ENCODE measurements at regions not wholly inside any gene's neighbourhood (a gene's known extent, or its start where the extent isn't known, plus 50 kb on each side); places are given as distances from the start of the nearest gene placed in this dataset.

GRCh38 chr10:130847170-130847569, 464.4 kb downstream of the TCERG1L start:
- H3K9me3 ChIP-seq (ENCODE audit: control insufficient read depth, low read depth, low read length): peaks cover 2% of the 10 kb centered on the region
- FAIRE-seq (no peak), DNase-seq (ENCODE audit: low read depth, low spot score) (no peak)
- H3K4me3 ChIP-seq (ENCODE audit: control insufficient read depth in 2 of 3, extremely low read depth in 1 of 3, insufficient read depth in 2 of 3, low read depth in 1 of 3, low read length in 3 of 3): no peak overlapping the region
- no peaks in the 10 kb centered on the region for H3K9me1 ChIP-seq (ENCODE audit: control insufficient read depth, extremely low read depth, insufficient read depth, low read length)
- H4K20me1 ChIP-seq (ENCODE audit: control insufficient read depth, extremely low read depth, insufficient read depth, low read length): no peaks in the 10 kb centered on the region
- H3K27ac ChIP-seq (ENCODE audit: control insufficient read depth, insufficient read depth, low read length): no peak overlapping the region
- H3K27me3 ChIP-seq (ENCODE audit: control insufficient read depth, extremely low read depth, insufficient read depth, low read length): no peaks in the 10 kb centered on the region
- dilution Hi-C loops (cut with MboI; ENCODE audit: extremely low pct_ligation_motif_present, low sequenced_read_pairs): no loop called here
- H3K4me1 ChIP-seq (ENCODE audit: control insufficient read depth, extremely low read depth, insufficient read depth, low read length): no peaks in the 10 kb centered on the region
- H3K79me2 ChIP-seq (ENCODE audit: control insufficient read depth, insufficient read depth, low read length): no peaks in the 10 kb centered on the region
- no peaks in the 10 kb centered on the region for H3K36me3 ChIP-seq (ENCODE audit: control insufficient read depth in 2 of 2, extremely low read depth in 1 of 2, insufficient read depth in 2 of 2, low read length in 2 of 2)
- TF ChIP-seq EZH2 (IDR thresholded peaks at IDR 0.05; ENCODE audit: low read length): no peak
- no peak for TF ChIP-seq CTCF (optimal IDR thresholded peaks at IDR 0.05 in 1 of 3, IDR thresholded peaks at IDR 0.05 in 1 of 3, conservative IDR thresholded peaks at IDR 0.05 in 1 of 3; ENCODE audit: extremely low read depth in 1 of 3, insufficient read depth in 2 of 3, low read length in 3 of 3)
- H2AFZ ChIP-seq (ENCODE audit: control insufficient read depth, low read length): no peak overlapping the region
- no peak overlapping the region for H3K4me2 ChIP-seq (ENCODE audit: control insufficient read depth, extremely low read depth, insufficient read depth, low read depth, low read length)
- H3K9ac ChIP-seq (ENCODE audit: control insufficient read depth, extremely low read depth, insufficient read depth, low read length): no peak overlapping the region

- no peaks in the 10 kb centered on the region for H3K36me3 ChIP-seq (ENCODE audit: control insufficient read depth in 2 of 2, extremely low read depth in 1 of 2, insufficient read depth in 2 of 2, low read length in 2 of 2)
- H3K79me2 ChIP-seq (ENCODE audit: control insufficient read depth, insufficient read depth, low read length): no peaks in the 10 kb centered on the region
Observed at GRCh38 chr10:130848855-130849254, 462.7 kb downstream of the TCERG1L start.

More at GRCh38 chr10:130848855-130849254, 462.7 kb downstream of the TCERG1L start:
- Histone ChIP-seq H3K4me3 (ENCODE audit: control insufficient read depth in 2 of 3, extremely low read depth in 1 of 3, insufficient read depth in 2 of 3, low read depth in 1 of 3, low read length in 3 of 3) (no peak overlapping the region), H3K9ac (ENCODE audit: control insufficient read depth, extremely low read depth, insufficient read depth, low read length) (no peak overlapping the region), H3K4me1 (ENCODE audit: control insufficient read depth, extremely low read depth, insufficient read depth, low read length) (no peaks in the 10 kb centered on the region), H3K9me3 (ENCODE audit: control insufficient read depth, low read depth, low read length) (peaks cover 2% of the 10 kb centered on the region), H3K27ac (ENCODE audit: control insufficient read depth, insufficient read depth, low read length) (no peak overlapping the region), H3K27me3 (ENCODE audit: control insufficient read depth, extremely low read depth, insufficient read depth, low read length) (no peaks in the 10 kb centered on the region), H2AFZ (ENCODE audit: control insufficient read depth, low read length) (no peak overlapping the region), H4K20me1 (ENCODE audit: control insufficient read depth, extremely low read depth, insufficient read depth, low read length) (no peaks in the 10 kb centered on the region), H3K9me1 (ENCODE audit: control insufficient read depth, extremely low read depth, insufficient read depth, low read length) (no peaks in the 10 kb centered on the region), H3K4me2 (ENCODE audit: control insufficient read depth, extremely low read depth, insufficient read depth, low read depth, low read length) (no peak overlapping the region)
- FAIRE-seq: no peak
- TF ChIP-seq CTCF (optimal IDR thresholded peaks at IDR 0.05 in 1 of 3, IDR thresholded peaks at IDR 0.05 in 1 of 3, conservative IDR thresholded peaks at IDR 0.05 in 1 of 3; ENCODE audit: extremely low read depth in 1 of 3, insufficient read depth in 2 of 3, low read length in 3 of 3) (no peak), EZH2 (IDR thresholded peaks at IDR 0.05; ENCODE audit: low read length) (no peak)
- dilution Hi-C loops (cut with MboI; ENCODE audit: extremely low pct_ligation_motif_present, low sequenced_read_pairs): no loop called here
- no peak for DNase-seq (ENCODE audit: low read depth, low spot score)
